ENCODE measurements at regions not wholly inside any gene's neighbourhood (a gene's known extent, or its start where the extent isn't known, plus 50 kb on each side); places are given as distances from the start of the nearest gene placed in this dataset.

- Mint-ChIP-seq H3K4me1 (ENCODE audit: insufficient read depth, unreplicated experiment) (peaks cover 18% of the 10 kb centered on the region), H3K9me3 (ENCODE audit: unreplicated experiment) (no peaks in the 10 kb centered on the region), H3K4me3 (ENCODE audit: unreplicated experiment) (no peak overlapping the region), H3K36me3 (ENCODE audit: insufficient read depth, unreplicated experiment) (peaks cover 4% of the 10 kb centered on the region), H3K27me3 (ENCODE audit: insufficient read depth, unreplicated experiment) (no peaks in the 10 kb centered on the region), H3K27ac (ENCODE audit: low read depth, unreplicated experiment) (no peak overlapping the region)
- intact Hi-C loops (cut with micrococcal nuclease), result no loop called here
- ChIA-PET POLR2A (interaction anchor here (0.7 to 1.6 kb wide), 6 partner anchors 12 to 219 kb away, joined by 3 to 4 read pairs (median 3); no protein-coding TSS in a partner anchor), CTCF (interaction anchor here (0.6 kb wide), 1 partner anchor 8 kb away, joined by 3 read pairs; no protein-coding TSS in a partner anchor)
- no peak for DNase-seq (ENCODE audit: unreplicated experiment)
- TF ChIP-seq CTCF (IDR thresholded peaks at IDR 0.05; ENCODE audit: unreplicated experiment), result no peak
- BruUV-seq (replicated peaks), result no TSS peak
Observed at GRCh38 chr15:29471757-29472156, 202.1 kb upstream of the NSMCE3 start.

GRCh38 chr15:29471306-29471705 lies 201.7 kb upstream of the NSMCE3 start:
- POLR2A ChIA-PET, result interaction anchor here (0.7 to 1.6 kb wide), 9 partner anchors 13 to 219 kb away, joined by 3 to 10 read pairs (median 3); no protein-coding TSS in a partner anchor
- intact Hi-C loops (cut with micrococcal nuclease), result no loop called here
- no peaks in the 10 kb centered on the region for H3K9me3 Mint-ChIP-seq (ENCODE audit: unreplicated experiment)
- TF ChIP-seq CTCF (IDR thresholded peaks at IDR 0.05; ENCODE audit: unreplicated experiment), result no peak
- no peaks in the 10 kb centered on the region for H3K27me3 Mint-ChIP-seq (ENCODE audit: insufficient read depth, unreplicated experiment)
- no peak overlapping the region for H3K4me3 Mint-ChIP-seq (ENCODE audit: unreplicated experiment)
- BruUV-seq (replicated peaks), result no TSS peak
- no peak overlapping the region for H3K27ac Mint-ChIP-seq (ENCODE audit: low read depth, unreplicated experiment)
- DNase-seq (ENCODE audit: unreplicated experiment), result no peak
- peaks cover 18% of the 10 kb centered on the region for H3K4me1 Mint-ChIP-seq (ENCODE audit: insufficient read depth, unreplicated experiment)
- peaks cover 4% of the 10 kb centered on the region for H3K36me3 Mint-ChIP-seq (ENCODE audit: insufficient read depth, unreplicated experiment)
- CTCF ChIA-PET, result interaction anchor here (1.0 kb wide), 1 partner anchor 9 kb away, joined by 7 read pairs; no protein-coding TSS in a partner anchor

DNA sequence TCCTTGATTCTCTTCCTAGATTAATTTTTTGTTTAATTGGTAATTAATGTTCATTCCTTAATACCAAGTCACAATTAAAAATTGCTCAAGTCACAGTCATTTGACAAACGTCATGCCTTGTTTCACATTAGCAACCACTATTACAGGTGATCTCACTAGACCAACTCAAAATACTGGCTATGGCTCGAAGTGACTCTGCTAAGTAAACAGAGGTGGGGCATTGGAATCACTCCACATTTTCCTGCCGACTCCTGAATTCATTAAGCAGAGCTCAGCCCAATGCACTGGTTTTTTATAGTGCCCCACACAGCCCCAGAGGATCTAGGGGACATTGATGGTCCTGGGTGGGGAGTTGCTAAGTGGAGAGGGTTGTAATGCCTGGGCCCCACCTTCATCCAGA lies 201.2 kb upstream of the NSMCE3 start:
- Mint-ChIP-seq H3K27ac (ENCODE audit: low read depth, unreplicated experiment) (peak overlapping the region; percentile 87), H3K27me3 (ENCODE audit: insufficient read depth, unreplicated experiment) (no peaks in the 10 kb centered on the region), H3K4me3 (ENCODE audit: unreplicated experiment) (peak overlapping the region; percentile 46), H3K36me3 (ENCODE audit: insufficient read depth, unreplicated experiment) (peaks cover 4% of the 10 kb centered on the region), H3K4me1 (ENCODE audit: insufficient read depth, unreplicated experiment) (peaks cover 18% of the 10 kb centered on the region), H3K9me3 (ENCODE audit: unreplicated experiment) (no peaks in the 10 kb centered on the region)
- intact Hi-C loops (cut with micrococcal nuclease), result no loop called here
- peak; percentile 48 for DNase-seq (ENCODE audit: unreplicated experiment)
- POLR2A ChIA-PET, result interaction anchor here (0.7 to 1.6 kb wide), 11 partner anchors 12 to 352 kb away, joined by 3 to 10 read pairs (median 3); partner anchors contain the start of gene TJP1
- TF ChIP-seq CTCF (IDR thresholded peaks at IDR 0.05; ENCODE audit: unreplicated experiment), result no peak
- no TSS peak for BruUV-seq (replicated peaks)
- CTCF ChIA-PET, result interaction anchor here (1.0 to 1.4 kb wide), 2 partner anchors 8 to 369 kb away, joined by 3 to 7 read pairs; no protein-coding TSS in a partner anchor

DNA sequence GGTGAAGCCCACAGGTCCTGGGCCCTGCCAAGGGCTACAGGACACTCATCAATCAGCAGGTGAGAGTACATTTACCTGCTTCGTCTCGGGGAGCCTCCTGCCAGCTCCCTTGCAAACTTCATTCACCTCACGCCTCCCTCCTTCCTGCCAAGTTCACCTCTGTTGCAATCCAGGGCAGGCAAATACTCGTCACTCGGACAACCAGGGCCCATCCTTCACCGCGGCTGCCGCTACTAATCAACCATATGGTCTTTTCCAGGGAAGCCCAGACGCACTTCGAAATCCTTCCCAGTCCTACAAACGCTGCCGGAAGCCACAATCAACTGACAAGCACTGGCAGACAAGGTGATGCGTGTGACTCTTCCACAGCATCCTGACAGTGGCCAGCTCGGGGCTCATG lies 200.7 kb upstream of the NSMCE3 start:
- peak overlapping the region; percentile 87 for H3K27ac Mint-ChIP-seq (ENCODE audit: low read depth, unreplicated experiment)
- H3K4me3 Mint-ChIP-seq (ENCODE audit: unreplicated experiment), result peak overlapping the region; percentile 46
- peaks cover 18% of the 10 kb centered on the region for H3K4me1 Mint-ChIP-seq (ENCODE audit: insufficient read depth, unreplicated experiment)
- TF ChIP-seq CTCF (IDR thresholded peaks at IDR 0.05; ENCODE audit: unreplicated experiment), result no peak
- H3K36me3 Mint-ChIP-seq (ENCODE audit: insufficient read depth, unreplicated experiment), result peaks cover 4% of the 10 kb centered on the region
- intact Hi-C loops (cut with micrococcal nuclease), result no loop called here
- no TSS peak for BruUV-seq (replicated peaks)
- H3K27me3 Mint-ChIP-seq (ENCODE audit: insufficient read depth, unreplicated experiment), result no peaks in the 10 kb centered on the region
- POLR2A ChIA-PET, result interaction anchor here (0.5 to 1.6 kb wide), 10 partner anchors 12 to 352 kb away, joined by 3 to 10 read pairs (median 3); partner anchors contain the start of gene TJP1
- DNase-seq (ENCODE audit: unreplicated experiment), result peak; percentile 60
- CTCF ChIA-PET, result interaction anchor here (1.0 to 1.4 kb wide), 3 partner anchors 8 to 368 kb away, joined by 3 to 7 read pairs (median 3); no protein-coding TSS in a partner anchor
- no peaks in the 10 kb centered on the region for H3K9me3 Mint-ChIP-seq (ENCODE audit: unreplicated experiment)
